SU-DHL-6 (cell line): ENCODE measurements at regions not wholly inside any gene's neighbourhood (a gene's known extent, or its start where the extent isn't known, plus 50 kb on each side); places are given as distances from the start of the nearest gene placed in this dataset.

Experiments used
- EZH2phosphoT487 ChIP-seq: fragments of 200-600 bp; sonication (generic), shearing (Covaris generic); conservative IDR thresholded peaks from 2 replicates; pipeline ENCODE4 v1.6.1; 2018; ENCODE audit warnings: mild to moderate bottlenecking, antibody characterized with exemption, low read length, moderate library complexity, mixed read lengths
- TF ChIP-seq, protein P1 (sequence below): fragments of 200-600 bp; sonication (generic); IDR thresholded peaks from one replicate; pipeline ENCODE4 v1.5.1; 2017; ENCODE audit warnings: antibody characterized with exemption, mild to moderate bottlenecking, low read length, moderate library complexity; ENCODE audit not compliant: insufficient read depth, poor library complexity, severe bottlenecking

DNA sequence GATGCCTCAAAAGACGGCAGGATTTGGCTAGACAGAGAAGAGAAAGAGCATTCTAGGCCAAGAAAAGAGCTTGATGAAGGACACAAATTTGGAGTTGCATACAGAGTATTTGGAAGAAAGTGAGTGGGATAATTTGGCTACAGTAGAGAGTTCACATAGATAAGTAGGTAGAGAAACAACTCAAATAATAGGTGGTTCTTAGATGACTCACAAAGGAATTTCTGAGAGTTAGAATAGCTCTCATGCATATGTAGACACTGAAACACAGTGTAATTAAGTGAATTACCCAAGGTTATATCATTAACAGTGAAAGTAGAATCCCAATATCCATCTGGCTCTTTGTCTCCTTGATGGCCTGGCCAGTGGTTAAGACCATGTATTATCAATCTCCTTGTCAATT lies 228.6 kb upstream of the DDI1 start:
- TF ChIP-seq, protein P1, sequence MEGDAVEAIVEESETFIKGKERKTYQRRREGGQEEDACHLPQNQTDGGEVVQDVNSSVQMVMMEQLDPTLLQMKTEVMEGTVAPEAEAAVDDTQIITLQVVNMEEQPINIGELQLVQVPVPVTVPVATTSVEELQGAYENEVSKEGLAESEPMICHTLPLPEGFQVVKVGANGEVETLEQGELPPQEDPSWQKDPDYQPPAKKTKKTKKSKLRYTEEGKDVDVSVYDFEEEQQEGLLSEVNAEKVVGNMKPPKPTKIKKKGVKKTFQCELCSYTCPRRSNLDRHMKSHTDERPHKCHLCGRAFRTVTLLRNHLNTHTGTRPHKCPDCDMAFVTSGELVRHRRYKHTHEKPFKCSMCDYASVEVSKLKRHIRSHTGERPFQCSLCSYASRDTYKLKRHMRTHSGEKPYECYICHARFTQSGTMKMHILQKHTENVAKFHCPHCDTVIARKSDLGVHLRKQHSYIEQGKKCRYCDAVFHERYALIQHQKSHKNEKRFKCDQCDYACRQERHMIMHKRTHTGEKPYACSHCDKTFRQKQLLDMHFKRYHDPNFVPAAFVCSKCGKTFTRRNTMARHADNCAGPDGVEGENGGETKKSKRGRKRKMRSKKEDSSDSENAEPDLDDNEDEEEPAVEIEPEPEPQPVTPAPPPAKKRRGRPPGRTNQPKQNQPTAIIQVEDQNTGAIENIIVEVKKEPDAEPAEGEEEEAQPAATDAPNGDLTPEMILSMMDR = no peak
- no peak for TF ChIP-seq EZH2phosphoT487
